ENCODE measurements at regions not wholly inside any gene's neighbourhood (a gene's known extent, or its start where the extent isn't known, plus 50 kb on each side); places are given as distances from the start of the nearest gene placed in this dataset.

- no peaks in the 10 kb centered on the region for H3K36me3 ChIP-seq (ENCODE audit: control insufficient read depth, insufficient read depth, low read length)
- no peaks in the 10 kb centered on the region for H3K79me2 ChIP-seq
- no peak overlapping the region for H2AFZ ChIP-seq
- no peaks in the 10 kb centered on the region for H3K27me3 ChIP-seq (ENCODE audit: control insufficient read depth, insufficient read depth, low read length)
- H3K4me2 ChIP-seq (ENCODE audit: low read length), result no peak overlapping the region
- H3K4me3 ChIP-seq (ENCODE audit: low read depth, low read length), result no peak overlapping the region
- H3K9me3 ChIP-seq (ENCODE audit: control insufficient read depth, low read length), result no peaks in the 10 kb centered on the region
- no peak for TF ChIP-seq CTCF (IDR thresholded peaks at IDR 0.05)
- no peak overlapping the region for H3K9ac ChIP-seq
- no peak overlapping the region for H3K27ac ChIP-seq
- no peaks in the 10 kb centered on the region for H3K4me1 ChIP-seq
Observed at GRCh38 chrX:10813761-10814160, 193.4 kb upstream of the MID1 start.

GRCh38 chrX:10818651-10819050 is 198.3 kb upstream of the MID1 start:
- H3K4me2 ChIP-seq (ENCODE audit: low read length), result no peak overlapping the region
- H3K4me1 ChIP-seq, result peaks cover 4% of the 10 kb centered on the region
- no peak overlapping the region for H3K4me3 ChIP-seq (ENCODE audit: low read depth, low read length)
- no peak overlapping the region for H2AFZ ChIP-seq
- no peaks in the 10 kb centered on the region for H3K9me3 ChIP-seq (ENCODE audit: control insufficient read depth, low read length)
- no peaks in the 10 kb centered on the region for H3K36me3 ChIP-seq (ENCODE audit: control insufficient read depth, insufficient read depth, low read length)
- no peaks in the 10 kb centered on the region for H3K27me3 ChIP-seq (ENCODE audit: control insufficient read depth, insufficient read depth, low read length)
- H3K79me2 ChIP-seq, result no peaks in the 10 kb centered on the region
- H3K27ac ChIP-seq, result no peak overlapping the region
- no peak overlapping the region for H3K9ac ChIP-seq
- no peak for TF ChIP-seq CTCF (IDR thresholded peaks at IDR 0.05)

- Histone ChIP-seq H3K4me1 (peaks cover 4% of the 10 kb centered on the region), H3K27ac (no peak overlapping the region), H2AFZ (no peak overlapping the region), H3K4me3 (ENCODE audit: low read depth, low read length) (no peak overlapping the region), H3K36me3 (ENCODE audit: control insufficient read depth, insufficient read depth, low read length) (no peaks in the 10 kb centered on the region), H3K9me3 (ENCODE audit: control insufficient read depth, low read length) (no peaks in the 10 kb centered on the region), H3K9ac (no peak overlapping the region), H3K4me2 (ENCODE audit: low read length) (no peak overlapping the region), H3K79me2 (no peaks in the 10 kb centered on the region), H3K27me3 (ENCODE audit: control insufficient read depth, insufficient read depth, low read length) (no peaks in the 10 kb centered on the region)
- TF ChIP-seq CTCF (IDR thresholded peaks at IDR 0.05), result no peak
Observed at GRCh38 chrX:10819973-10820372, 199.6 kb upstream of the MID1 start.

GRCh38 chrX:10821293-10821692 is 200.9 kb upstream of the MID1 start:
- Histone ChIP-seq H3K4me3 (ENCODE audit: low read depth, low read length) (no peak overlapping the region), H2AFZ (no peak overlapping the region), H3K4me1 (peaks cover 4% of the 10 kb centered on the region), H3K27me3 (ENCODE audit: control insufficient read depth, insufficient read depth, low read length) (no peaks in the 10 kb centered on the region), H3K4me2 (ENCODE audit: low read length) (no peak overlapping the region), H3K79me2 (no peaks in the 10 kb centered on the region), H3K27ac (no peak overlapping the region), H3K9me3 (ENCODE audit: control insufficient read depth, low read length) (no peaks in the 10 kb centered on the region), H3K36me3 (ENCODE audit: control insufficient read depth, insufficient read depth, low read length) (no peaks in the 10 kb centered on the region), H3K9ac (no peak overlapping the region)
- TF ChIP-seq CTCF (IDR thresholded peaks at IDR 0.05), result no peak

- H3K9ac ChIP-seq, result no peak overlapping the region
- H3K9me3 ChIP-seq (ENCODE audit: control insufficient read depth, low read length), result no peaks in the 10 kb centered on the region
- no peak overlapping the region for H3K4me2 ChIP-seq (ENCODE audit: low read length)
- H3K4me1 ChIP-seq, result peaks cover 3% of the 10 kb centered on the region
- no peak overlapping the region for H2AFZ ChIP-seq
- no peak overlapping the region for H3K27ac ChIP-seq
- H3K36me3 ChIP-seq (ENCODE audit: control insufficient read depth, insufficient read depth, low read length), result no peaks in the 10 kb centered on the region
- no peak for TF ChIP-seq CTCF (IDR thresholded peaks at IDR 0.05)
- no peaks in the 10 kb centered on the region for H3K79me2 ChIP-seq
- H3K27me3 ChIP-seq (ENCODE audit: control insufficient read depth, insufficient read depth, low read length), result no peaks in the 10 kb centered on the region
- H3K4me3 ChIP-seq (ENCODE audit: low read depth, low read length), result no peak overlapping the region
Observed at GRCh38 chrX:10828036-10828435, 207.7 kb upstream of the MID1 start.
